ENCODE measurements at regions not wholly inside any gene's neighbourhood (a gene's known extent, or its start where the extent isn't known, plus 50 kb on each side); places are given as distances from the start of the nearest gene placed in this dataset.

DNA sequence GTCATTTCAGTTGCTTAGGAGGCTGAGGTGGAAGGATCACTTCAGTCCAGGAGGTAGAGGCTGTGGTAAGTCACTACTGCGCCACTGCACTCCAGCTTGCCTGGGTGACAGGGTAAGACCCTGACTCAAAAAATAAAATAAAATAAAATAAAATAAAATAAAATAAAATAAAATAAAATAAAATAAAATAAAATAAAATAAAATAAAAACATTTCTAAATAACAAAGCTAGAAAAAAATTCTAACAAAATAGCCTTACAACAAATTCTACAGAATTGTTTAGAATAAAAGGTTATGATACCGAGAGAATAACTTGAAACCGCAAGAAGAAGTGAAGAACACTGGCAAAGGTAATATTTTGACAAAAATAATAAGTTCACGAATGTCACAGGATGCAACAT lies 794.3 kb downstream of the NR2F2 start:
- no peak for DNase-seq

DNA sequence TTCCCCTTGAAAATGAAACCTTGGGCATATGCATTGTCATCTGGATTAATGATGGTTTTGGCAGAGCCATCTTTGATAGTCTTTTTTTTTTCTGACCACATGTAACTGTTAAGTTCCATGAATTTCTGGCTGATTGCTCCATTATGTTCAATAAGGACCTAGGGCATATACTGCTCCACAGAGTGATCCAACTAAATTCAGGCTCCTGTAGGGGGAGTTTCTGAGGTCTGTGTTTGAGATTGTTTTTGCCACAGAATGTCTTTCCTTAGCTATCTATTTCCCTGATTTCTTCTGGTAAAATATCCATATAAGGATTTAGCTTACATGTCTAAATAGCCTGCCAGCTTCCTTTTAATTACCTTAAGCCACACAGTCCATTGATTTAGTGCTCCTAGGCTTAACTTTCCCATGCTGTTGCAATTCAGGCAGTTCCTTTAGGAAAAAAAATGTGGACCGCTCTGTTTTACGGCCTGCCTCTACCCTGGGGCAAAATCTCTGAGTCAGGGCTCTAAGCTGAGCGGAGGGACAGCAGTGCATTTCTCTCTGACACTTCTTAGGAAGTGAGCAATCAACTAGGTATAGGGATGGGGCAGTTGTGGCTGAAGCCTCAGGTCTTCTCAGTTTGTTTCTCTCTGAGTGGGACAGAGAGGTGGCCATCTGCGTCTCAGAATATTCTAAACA lies 796.2 kb downstream of the NR2F2 start:
- no peak for DNase-seq

DNA sequence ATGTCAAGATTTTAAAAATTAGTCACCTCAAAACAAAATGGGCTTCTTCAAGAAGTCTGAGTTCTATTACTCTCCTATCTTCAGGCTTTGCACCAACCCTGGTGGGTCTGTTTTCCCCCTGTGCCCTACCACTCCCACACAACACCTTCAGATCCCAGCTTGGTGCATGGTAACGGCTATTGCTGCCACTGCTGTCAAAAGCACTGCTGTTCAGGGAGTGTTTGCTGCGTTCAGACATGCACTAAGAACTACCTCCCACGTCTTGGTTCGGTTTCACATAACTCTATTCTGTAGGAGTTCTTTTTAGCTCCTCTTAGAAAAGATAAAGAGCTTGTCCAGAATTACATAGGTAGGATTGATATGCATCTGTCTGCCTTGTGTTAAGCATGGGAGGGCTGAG lies 799.2 kb downstream of the NR2F2 start:
- no peak for DNase-seq

DNA sequence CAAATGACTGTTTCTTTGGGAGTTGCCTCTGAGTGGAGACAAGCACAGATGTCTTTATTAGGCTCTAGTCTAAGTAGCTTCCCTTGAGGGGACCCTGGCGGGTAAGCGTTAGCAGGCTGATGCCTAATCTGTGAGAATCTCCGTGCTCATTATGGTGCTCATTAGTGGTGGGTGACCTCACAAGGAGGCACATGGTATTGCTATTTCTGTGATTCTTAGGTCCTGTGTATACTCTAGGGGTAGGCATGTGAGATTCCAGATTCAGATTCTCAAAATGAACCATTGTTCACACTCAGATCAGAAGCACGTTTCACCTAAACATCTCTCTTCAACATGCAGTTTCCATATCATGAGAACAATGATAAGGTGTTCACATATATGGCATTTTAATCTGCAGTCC lies 809.7 kb downstream of the NR2F2 start:
- no peak for DNase-seq

DNA sequence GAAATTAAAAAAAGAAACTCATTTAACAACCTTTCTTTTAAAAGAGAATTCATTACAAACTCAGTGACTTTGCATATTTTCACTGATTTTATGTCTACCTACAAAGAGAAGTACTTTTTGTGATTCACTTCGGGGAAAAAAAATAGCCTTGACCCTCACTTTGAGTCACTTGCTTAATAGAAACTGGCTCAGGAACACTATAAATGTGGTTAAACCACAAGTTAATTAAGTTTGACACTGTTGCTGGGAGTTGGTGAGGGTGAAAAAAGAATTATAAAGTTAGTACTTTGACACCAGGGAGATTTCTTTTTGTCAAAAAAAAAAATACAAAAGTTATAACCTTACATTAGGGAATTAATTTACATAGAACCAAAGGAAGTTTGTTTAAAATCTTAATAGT lies 810.9 kb downstream of the NR2F2 start:
- no peak for DNase-seq

DNA sequence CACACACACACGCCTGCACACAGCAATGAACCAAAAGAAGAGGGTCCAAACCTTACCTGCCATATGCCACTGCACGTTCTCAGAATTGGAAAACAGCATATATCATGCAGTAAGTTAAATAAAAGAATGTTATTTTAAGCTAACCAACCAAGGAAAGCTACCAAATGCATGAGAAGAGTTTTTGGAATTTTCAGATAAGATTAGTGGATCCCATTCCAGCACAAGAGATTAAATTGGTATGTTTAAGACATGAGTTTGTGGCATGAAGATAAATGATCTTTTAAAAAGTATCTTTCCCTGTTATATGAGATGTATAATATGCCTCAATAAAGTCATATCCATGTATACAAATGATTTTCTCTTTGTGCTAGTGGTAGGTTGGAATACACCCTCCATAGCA lies 811.4 kb downstream of the NR2F2 start:
- no peak for DNase-seq

DNA sequence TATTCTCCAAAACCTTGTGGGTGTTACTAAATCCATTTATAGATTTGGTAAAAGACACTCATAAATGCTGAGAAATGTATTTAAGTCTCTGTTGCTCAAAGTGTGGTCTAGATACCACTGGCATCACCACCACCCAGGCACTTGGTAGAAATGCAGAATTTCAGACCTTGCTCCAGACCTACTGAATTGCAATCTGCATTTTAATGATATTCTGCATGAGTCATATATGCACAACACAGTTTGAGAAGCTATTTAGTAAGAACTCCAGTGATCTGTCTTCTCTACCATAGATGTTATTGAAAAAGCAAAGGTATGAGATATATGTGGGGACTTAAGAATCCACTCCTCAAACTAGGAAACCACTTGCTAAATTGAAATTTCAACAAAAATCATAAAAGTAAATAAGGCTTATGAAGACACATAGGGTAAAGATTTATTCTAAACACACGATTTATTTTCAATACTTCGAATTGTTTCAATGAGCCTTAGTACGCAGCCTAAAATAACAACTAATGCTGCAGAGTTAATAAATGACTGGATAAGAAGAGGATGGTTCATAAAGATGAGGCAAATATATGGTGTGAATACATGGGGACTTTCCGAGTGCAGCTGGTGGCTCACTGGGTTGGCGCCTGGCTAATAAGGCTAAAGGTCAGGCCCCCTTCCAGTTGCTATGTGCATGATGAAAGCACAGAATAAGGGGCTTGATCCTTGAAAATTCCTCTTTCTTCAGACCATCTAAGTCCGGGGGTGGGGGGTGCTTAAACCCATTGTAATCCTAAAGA lies 813.3 kb downstream of the NR2F2 start:
- no peak for DNase-seq

DNA sequence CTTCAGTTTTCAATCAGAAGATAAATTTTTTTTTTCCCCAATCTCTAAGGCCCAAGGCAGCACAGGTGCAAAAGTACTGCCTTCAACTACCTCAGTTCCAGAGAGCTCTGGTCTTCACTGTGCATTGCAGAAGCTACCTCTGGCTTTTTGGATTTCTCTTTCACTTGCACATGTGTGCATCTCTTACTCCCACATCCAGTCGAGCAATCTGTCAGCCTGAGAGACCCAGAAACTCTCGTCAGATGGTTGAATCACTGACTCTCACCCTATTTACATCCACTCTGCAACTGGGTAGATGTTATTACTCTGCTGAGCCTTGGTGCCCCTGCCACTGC lies 813.8 kb downstream of the NR2F2 start:
- DNase-seq: no peak

DNA sequence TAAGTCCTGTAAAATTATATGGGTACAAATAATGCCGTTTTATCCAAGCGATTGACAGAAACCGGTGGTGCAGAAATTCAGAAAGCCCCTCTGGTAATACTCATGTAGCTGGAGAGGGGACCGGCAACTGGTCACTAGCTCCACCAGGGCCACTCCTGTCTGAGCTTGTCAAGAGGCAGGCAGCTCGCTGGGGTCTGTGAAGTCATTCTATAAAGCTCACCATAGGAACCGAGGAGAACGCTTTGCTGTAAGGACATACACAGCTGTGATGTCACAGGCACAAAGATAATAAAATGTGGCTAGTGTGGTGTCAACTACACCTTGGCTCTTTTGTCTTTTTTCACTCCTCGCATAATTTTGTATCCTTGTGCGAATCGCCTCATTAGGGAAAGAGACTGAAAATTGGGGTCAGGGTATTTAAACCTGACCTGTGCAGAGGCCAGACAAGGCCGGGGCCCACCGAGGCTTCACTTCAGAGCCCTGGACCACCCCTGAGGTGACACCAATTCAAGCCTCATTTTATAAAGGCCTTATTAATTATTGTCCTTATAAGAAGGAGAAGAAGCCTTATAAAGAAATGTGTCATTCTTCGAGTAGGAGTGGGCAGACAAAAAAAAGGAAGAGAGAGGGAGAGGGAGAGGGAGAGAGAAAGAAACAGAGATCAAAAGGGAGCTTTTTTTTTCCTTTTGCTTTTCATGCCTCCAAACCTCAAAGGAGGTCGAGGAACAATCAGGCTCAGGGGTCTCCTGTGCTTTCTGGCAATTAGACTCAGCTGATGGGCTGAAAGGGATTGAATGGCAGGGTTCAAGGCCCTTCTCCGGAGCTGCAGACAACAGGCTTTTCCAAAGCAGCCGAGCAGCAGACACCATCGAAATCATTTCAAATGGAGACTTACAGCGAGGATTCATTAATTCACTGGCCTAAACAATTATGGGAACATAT lies 813.3 kb upstream of the ARRDC4 start:
- DNase-seq: no peak

DNA sequence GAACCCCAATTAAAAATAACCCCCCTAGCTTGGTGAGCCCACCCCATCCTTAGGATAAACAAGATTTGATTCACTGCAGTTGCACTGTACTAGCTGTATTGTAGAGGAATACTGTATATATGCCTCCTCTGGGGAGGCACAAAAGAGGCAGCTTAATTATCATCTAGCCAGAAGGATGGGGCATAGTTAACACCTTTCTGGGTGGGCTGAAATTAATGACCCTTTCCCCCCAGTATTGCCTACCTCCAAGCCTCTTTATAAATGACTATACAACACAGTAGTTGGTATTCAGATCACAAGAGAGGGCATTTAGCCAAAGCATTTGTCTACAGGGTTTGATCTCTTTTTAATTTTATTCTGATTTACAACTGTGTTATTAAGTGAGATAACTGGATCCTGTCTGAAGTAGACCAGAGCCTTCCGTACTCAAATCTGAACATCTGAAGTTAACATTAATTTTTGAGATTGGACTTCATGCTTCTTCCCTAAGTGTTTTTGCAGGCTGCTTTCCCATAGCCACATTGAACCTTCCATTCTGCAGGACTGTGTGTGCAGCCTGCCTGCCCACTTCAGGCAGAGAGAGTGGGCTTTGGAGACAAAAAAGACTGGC lies 807.0 kb upstream of the ARRDC4 start:
- DNase-seq: no peak

DNA sequence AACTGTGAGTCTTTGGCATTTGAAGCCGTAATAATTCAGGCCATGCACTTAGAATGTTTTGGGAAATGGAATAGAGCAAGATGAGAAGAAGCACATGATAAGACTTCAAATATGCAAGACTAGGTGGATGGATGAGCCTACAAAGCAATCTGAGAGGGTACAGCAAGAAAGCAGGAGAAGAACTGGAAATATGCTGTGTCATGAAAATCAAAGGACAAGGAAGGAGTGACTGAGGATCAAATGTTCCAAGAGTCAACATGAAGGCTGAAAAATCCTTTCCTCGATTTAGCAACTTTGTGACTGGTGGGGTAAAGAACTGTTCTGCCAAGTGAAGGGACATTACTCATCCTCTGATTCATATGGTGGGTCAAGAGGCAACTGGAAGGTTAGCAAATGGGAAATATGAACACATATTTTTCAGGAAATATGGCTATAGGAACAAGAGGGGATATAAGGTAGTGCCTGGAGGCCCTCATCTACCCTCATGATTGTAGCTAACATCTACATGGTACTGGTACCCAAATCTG lies 803.7 kb upstream of the ARRDC4 start:
- DNase-seq: no peak

DNA sequence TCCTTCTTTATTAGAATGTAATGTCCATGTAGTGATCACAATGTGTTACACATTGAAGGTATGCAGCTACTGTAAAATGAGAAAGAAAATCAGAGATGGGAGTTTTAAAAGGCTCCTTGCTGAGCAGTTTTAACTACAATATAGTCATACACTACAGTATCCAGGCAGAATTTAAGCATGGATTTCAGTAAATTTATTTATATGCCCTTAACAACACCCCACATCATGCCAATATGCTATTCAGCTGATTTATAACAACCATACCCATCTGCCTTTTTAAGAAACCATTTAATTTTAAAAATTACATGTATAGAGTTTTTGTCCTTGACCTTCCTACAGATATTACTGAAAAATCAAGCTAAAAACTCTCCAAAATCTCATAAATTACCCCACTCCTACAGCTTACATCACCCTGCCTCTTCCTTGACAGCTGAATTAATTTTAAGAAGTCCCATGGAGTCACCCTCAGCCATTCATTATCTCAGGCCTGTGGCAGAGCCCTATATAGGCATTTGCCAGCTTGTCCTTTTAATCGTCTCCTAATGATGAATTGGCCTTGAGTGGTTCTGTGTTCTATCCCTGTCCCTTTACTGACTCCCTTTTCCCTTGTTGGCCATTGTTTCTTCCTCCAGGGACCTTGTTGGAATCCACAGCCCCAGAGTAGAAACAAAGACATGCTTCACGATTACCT lies 797.6 kb upstream of the ARRDC4 start:
- DNase-seq: no peak

DNA sequence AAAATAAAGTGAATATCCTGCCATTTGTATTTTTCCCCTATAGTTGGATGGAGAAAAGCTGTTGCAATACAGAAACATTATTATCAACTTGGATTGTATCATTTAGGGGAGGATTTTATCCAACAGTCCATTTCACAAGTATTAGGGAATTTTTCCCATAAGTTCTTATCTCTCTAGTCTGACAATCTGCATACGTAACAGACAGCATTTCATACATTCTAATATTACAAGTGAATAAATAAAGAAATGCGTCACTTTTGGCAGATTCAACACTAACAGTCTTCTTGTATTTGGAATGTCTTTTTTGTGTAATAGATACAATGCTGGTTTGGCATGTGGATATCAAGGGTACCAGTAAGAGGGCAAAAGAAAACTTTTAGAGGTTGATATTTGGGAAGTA lies 795.3 kb upstream of the ARRDC4 start:
- DNase-seq: no peak

DNA sequence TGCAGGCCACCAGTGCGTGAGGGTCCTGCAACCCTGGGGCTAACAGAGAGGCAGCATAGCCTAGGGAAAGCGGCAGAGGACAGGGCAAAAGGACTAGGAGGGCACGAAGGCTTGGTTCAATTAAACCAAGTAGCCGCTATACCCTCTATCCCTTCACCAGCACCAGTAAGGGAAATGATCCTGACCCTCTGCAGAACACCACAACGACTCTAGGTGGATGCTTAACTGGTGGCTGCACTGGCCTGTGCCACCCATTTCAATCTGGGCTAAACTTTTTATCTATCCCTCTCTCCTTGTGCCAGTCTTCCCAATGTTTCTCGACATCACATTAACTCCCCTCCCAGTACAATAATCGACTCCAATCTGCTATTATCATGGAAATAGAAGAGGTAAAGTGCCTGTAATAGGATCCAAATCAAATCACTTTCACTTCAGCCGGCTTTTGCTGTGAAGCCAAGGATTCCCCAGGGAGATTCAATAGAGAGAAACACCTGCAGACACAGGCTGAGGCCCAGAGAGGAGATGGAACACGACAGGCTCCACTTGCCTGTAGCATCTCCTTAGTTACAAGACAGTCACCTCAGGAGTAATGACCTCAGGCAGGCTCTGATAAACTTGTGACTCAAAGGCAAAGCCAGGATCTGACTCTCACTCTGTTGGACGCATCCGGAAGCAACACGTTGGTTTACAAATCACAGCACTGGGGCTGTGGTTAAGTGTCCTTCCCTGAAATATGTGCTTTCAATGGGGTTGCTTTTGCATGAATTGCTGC lies 791.6 kb upstream of the ARRDC4 start:
- no peak for DNase-seq

DNA sequence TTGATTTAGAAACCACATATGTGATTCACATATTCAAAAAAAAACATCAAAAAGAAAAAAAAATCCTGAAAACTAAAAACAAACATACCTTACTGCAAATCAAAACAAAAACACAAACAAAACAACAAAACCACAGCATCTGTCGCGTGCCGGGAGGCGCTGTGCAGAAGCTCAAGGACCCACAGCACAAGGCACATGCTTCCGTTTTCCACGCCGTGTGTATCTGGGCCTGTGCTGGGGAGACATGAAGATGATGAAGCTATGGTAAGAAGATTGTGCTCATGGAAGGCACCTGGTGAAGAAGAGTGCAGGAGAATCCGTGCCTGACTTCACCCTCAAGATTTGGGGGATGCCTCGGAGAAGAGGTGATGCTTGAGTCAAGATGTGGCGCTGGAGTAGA lies 788.9 kb upstream of the ARRDC4 start:
- no peak for DNase-seq

DNA sequence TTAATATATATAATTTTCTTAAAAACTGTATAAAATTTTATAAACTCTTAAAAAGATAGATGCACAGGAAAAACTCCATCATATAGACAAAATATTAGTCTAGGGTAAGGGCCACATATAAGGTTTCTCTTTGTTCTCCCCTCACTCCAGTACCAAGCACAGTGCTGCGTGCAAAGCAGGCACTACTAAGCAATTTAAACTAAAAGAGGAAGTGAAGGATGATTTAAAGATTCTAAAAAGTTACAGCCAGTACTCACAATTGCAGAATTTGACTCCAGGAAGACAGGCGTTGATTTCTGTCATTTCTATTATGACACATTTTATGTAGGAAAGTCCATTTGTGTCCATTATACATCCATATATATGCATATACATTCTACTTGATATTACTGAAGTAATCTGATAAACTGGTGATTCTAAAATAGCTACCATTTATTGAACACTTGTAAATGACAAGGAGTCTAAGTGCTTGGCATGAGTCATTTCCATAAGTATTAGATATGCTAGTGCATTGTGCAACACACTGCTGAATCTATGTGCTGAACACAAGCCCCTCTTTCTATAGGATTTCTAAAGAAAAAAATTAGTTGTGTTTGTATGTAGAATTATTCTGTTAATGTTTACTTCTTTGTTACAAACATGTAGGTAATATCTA lies 785.5 kb upstream of the ARRDC4 start:
- DNase-seq: no peak

DNA sequence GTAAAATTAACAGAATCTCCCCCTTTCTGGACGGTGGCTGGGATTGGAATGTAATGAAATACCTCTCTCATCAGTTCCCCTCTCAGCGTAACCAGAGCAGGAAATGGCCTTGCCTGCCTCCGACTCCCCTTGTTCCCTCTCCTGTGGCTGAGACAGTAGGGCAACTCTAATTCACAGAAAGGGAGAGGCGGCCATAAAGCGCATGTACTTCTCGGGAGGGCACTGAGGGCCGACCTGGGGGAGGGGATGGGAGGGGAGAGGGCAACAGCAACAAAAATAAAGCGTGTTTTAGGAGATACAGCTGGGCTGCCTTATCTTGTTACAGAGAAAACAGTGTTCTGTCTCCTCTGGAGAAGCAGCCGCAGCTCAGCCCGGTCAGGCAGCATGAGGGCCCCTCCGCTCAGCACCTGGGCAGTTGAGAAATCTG lies 783.3 kb upstream of the ARRDC4 start:
- no peak for DNase-seq

DNA sequence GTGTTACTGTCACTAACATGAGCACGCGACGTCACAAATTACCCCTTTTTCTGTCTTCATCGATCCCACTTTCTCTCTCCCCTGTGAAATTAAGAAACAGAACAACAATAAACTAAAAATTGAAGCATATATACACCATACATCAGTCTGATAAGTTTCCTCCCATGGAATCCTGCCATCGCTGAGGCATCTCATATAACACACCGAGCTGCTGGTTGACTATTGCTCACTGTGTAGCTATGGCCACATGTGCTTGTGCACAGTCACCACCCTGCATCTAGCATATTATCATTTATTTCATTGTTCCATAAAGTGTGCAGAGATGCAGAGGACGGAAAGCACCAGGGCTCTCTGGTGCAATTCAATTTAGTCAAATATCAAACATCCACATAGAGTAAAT lies 777.9 kb upstream of the ARRDC4 start:
- no peak for DNase-seq

DNA sequence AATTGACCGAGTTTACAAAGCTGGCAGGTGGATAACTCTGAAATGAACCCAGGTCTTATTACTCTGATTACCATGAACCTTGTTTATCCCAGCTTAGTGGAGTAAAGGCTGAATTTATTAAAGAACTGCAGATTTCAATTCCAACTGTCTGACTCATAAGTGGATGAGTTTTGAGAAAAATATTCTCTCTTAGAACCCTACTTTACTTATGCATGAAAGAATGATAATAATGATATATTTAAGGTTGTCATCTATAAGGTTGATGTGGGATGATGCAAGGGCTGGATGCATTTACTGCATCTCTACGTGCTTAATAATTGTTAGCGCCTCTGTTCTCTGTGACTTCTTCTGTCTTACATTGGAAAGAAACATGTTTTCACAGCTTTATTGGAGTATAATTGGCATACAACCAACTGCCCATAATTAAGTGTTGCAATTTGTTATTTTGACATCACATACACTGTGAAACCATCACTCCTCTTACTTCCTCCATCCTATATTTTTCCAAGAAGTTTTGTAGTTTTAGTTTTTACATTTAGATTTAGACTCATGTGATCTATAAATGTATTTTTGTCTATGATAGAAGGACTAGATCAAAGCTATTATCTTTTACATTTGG lies 771.2 kb upstream of the ARRDC4 start:
- no peak for DNase-seq

DNA sequence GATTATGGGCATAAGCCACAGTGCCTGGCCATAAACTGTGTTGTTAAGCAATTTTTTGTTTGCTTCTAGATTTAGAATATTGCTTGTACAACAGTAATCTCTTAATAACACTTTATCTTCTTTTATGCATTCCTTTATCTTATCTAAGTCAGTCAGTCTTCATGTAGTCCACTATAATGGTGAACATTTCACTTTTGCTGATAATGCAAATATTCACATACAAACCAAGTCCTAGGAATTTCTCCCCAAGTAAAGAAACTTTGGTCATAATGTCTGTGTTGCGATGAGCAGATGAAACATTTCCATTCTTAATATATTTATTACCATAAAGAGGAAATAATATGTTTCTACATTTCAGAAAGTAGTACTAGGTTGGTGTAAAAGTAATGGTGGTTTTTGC lies 765.8 kb upstream of the ARRDC4 start:
- no peak for DNase-seq

Data from stimulated activated naive CD4-positive, alpha-beta T cell (primary cell).